ENCODE measurements at regions not wholly inside any gene's neighbourhood (a gene's known extent, or its start where the extent isn't known, plus 50 kb on each side); places are given as distances from the start of the nearest gene placed in this dataset.

GRCh38 chr2:38182492-38183003, 106.6 kb upstream of the CYP1B1 start:
- TF ChIP-seq, protein P1, sequence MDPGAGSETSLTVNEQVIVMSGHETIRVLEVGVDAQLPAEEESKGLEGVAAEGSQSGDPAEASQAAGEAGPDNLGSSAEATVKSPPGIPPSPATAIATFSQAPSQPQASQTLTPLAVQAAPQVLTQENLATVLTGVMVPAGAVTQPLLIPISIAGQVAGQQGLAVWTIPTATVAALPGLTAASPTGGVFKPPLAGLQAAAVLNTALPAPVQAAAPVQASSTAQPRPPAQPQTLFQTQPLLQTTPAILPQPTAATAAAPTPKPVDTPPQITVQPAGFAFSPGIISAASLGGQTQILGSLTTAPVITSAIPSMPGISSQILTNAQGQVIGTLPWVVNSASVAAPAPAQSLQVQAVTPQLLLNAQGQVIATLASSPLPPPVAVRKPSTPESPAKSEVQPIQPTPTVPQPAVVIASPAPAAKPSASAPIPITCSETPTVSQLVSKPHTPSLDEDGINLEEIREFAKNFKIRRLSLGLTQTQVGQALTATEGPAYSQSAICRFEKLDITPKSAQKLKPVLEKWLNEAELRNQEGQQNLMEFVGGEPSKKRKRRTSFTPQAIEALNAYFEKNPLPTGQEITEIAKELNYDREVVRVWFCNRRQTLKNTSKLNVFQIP (CRISPR knock-in tag; IDR thresholded peaks at IDR 0.05; ENCODE audit: borderline replicate concordance, low read depth) = no peak
- TF ChIP-seq CSRNP3 (CRISPR knock-in tag; IDR thresholded peaks at IDR 0.05) (no peak), GLIS3 (CRISPR knock-in tag; IDR thresholded peaks at IDR 0.05) (no peak), BACH2 (CRISPR knock-in tag; IDR thresholded peaks at IDR 0.05; ENCODE audit: borderline replicate concordance) (no peak), RARB (CRISPR knock-in tag; IDR thresholded peaks at IDR 0.05) (no peak), ARNTL (CRISPR knock-in tag; IDR thresholded peaks at IDR 0.05; ENCODE audit: borderline replicate concordance, low read depth) (no peak), ZC3H10 (CRISPR knock-in tag; IDR thresholded peaks at IDR 0.05) (no peak), ISL1 (CRISPR knock-in tag; IDR thresholded peaks at IDR 0.05) (no peak), PPARA (CRISPR knock-in tag; IDR thresholded peaks at IDR 0.05; ENCODE audit: borderline replicate concordance) (no peak), OSR1 (CRISPR knock-in tag; IDR thresholded peaks at IDR 0.05) (no peak), ESRRG (CRISPR knock-in tag; IDR thresholded peaks at IDR 0.05) (no peak)
- TF ChIP-seq, protein P2, sequence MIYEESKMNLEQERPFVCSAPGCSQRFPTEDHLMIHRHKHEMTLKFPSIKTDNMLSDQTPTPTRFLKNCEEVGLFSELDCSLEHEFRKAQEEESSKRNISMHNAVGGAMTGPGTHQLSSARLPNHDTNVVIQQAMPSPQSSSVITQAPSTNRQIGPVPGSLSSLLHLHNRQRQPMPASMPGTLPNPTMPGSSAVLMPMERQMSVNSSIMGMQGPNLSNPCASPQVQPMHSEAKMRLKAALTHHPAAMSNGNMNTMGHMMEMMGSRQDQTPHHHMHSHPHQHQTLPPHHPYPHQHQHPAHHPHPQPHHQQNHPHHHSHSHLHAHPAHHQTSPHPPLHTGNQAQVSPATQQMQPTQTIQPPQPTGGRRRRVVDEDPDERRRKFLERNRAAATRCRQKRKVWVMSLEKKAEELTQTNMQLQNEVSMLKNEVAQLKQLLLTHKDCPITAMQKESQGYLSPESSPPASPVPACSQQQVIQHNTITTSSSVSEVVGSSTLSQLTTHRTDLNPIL (CRISPR knock-in tag; IDR thresholded peaks at IDR 0.05; ENCODE audit: low read depth) = no peak

All from SK-N-SH treated with all-trans-retinoic acid at 6 μM for 48 hours (cell line).